22Rv1 (cell line): ENCODE measurements at regions not wholly inside any gene's neighbourhood (a gene's known extent, or its start where the extent isn't known, plus 50 kb on each side); places are given as distances from the start of the nearest gene placed in this dataset.

Source experiments
- CTCF ChIP-seq: fragments of 450-650 bp; IDR thresholded peaks from 2 replicates; pipeline ENCODE4 v1.5.1; 2017; ENCODE audit warnings: mild to moderate bottlenecking
- ZFX ChIP-seq: fragments of 450-650 bp; IDR thresholded peaks from 2 replicates; pipeline ENCODE4 v1.6.1; 2017; ENCODE audit warnings: antibody characterized with exemption, borderline replicate concordance

DNA sequence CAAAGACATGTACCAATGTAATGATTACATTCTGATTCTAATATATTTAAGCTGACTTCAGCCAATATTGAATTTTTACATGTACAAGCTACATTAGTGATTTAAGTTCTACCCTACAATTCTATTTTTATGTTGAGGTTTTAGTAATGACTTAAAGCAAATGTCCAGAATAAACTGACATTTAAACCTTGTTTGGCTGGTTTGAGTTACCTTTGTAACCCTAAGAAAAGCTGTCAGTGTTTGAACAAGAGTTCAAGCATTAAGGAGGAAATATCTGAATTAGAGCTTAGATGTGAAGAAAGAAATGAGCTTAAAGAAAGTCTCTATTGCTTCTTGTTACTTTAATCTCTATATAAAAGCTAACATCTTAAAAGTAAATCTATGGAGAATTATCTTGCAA, 710.6 kb upstream of the EPHA7 start:
- no peak for TF ChIP-seq CTCF
- no peak for TF ChIP-seq ZFX
